ENCODE measurements at regions not wholly inside any gene's neighbourhood (a gene's known extent, or its start where the extent isn't known, plus 50 kb on each side); places are given as distances from the start of the nearest gene placed in this dataset.

GRCh38 chr12:94790370-94790769, 140.0 kb upstream of the TMCC3 start:
- TF ChIP-seq U2AF1 (optimal IDR thresholded peaks at IDR 0.05; ENCODE audit: low read depth, low read length) (no peak), GTF2F1 (IDR thresholded peaks at IDR 0.05; ENCODE audit: low read length) (no peak), PAX8 (CRISPR knock-in tag; IDR thresholded peaks at IDR 0.05; ENCODE audit: borderline replicate concordance) (no peak), SETDB1 (CRISPR knock-in tag; IDR thresholded peaks at IDR 0.05; ENCODE audit: borderline replicate concordance) (no peak), NONO (IDR thresholded peaks at IDR 0.05) (no peak), NONO (CRISPR knock-in tag; conservative IDR thresholded peaks at IDR 0.05) (no peak), MED8 (CRISPR knock-in tag; IDR thresholded peaks at IDR 0.05; ENCODE audit: insufficient replicate concordance) (no peak), ASH2L (IDR thresholded peaks at IDR 0.05; ENCODE audit: insufficient read length, low read depth, low read length) (no peak), CEBPZ (IDR thresholded peaks at IDR 0.05; ENCODE audit: low read length) (no peak), AGO1 (IDR thresholded peaks at IDR 0.05; ENCODE audit: low read depth, low read length, poor library complexity, severe bottlenecking) (no peak), NBN (conservative IDR thresholded peaks at IDR 0.05) (no peak)
